IMR-90 (cell line): ENCODE measurements at regions not wholly inside any gene's neighbourhood (a gene's known extent, or its start where the extent isn't known, plus 50 kb on each side); places are given as distances from the start of the nearest gene placed in this dataset.

ENCODE experiments used
- ATAC-seq: fragments of 200-7000 bp; cut with Tn5 transposase; 2 replicates; pipeline ENCODE4 v1.9.1; 2020; ENCODE audit warnings: low read depth, mild to moderate bottlenecking, moderate library complexity
- BruUV-seq: library from RNA; stranded (reverse); fragments of 400-500 nt; replicated peaks from 2 replicates; lab custom pipeline; 2021; lab: Mats Ljungman, UMichigan
- CTCF ChIA-PET: fragments of 300-600 bp; formaldehyde crosslinking; extraction: SDS; loops from one replicate; lab custom pipeline; 2021; ENCODE audit warnings: antibody characterized with exemption; lab: Yijun Ruan, JAX
- POLR2A ChIA-PET: fragments of 300-600 bp; sonication (Branson Sonifier 250); formaldehyde crosslinking; loops from one replicate; lab custom pipeline; 2022; ENCODE audit warnings: antibody characterized with exemption; ENCODE audit not compliant: unreplicated experiment; lab: Charles Lee
- DNase-seq: peaks from one replicate; pipeline ENCODE4 v3.0.0; 2013
- H2AFZ ChIP-seq: replicated peaks from 2 replicates; pipeline ENCODE3; 2013; ENCODE audit warnings: low read length, mild to moderate bottlenecking; ENCODE audit not compliant: poor library complexity
- H2AK5ac ChIP-seq: 2 replicates; pipeline ENCODE4 v1.6.1; 2013; ENCODE audit warnings: low read depth, low read length, inconsistent platforms
- H2AK9ac ChIP-seq: replicated peaks from 2 replicates; pipeline ENCODE3; 2013; ENCODE audit warnings: mild to moderate bottlenecking, low read depth, low read length, moderate library complexity; ENCODE audit not compliant: poor library complexity
- H2BK120ac ChIP-seq: 2 replicates; pipeline ENCODE4 v1.6.1; 2013; ENCODE audit warnings: low read depth, low read length, inconsistent platforms
- H2BK15ac ChIP-seq: 3 replicates; pipeline ENCODE4 v1.6.1; 2013; ENCODE audit warnings: low read depth, low read length, inconsistent platforms
- H2BK20ac ChIP-seq: 2 replicates; pipeline ENCODE4 v1.6.1; 2013; ENCODE audit warnings: low read depth, mild to moderate bottlenecking, inconsistent platforms, low read length, moderate library complexity
- H2BK5ac ChIP-seq: 2 replicates; pipeline ENCODE4 v1.6.1; 2013; ENCODE audit warnings: mild to moderate bottlenecking, low read depth, low read length, inconsistent platforms; ENCODE audit not compliant: poor library complexity, severe bottlenecking
- H3K14ac ChIP-seq: replicated peaks from 2 replicates; pipeline ENCODE4 v1.6.1; 2013; ENCODE audit warnings: low read depth, low read length, inconsistent platforms
- H3K18ac ChIP-seq: 2 replicates; pipeline ENCODE4 v1.6.1; 2013; ENCODE audit warnings: low read depth, low read length, control low read depth
- H3K23ac ChIP-seq: 2 replicates; pipeline ENCODE4 v1.6.1; 2013; ENCODE audit warnings: low read depth, low read length, inconsistent platforms
- H3K27ac ChIP-seq: 2 replicates; pipeline ENCODE4 v1.5.1; 2013; ENCODE audit warnings: mild to moderate bottlenecking, control low read depth, low read length; ENCODE audit not compliant: insufficient read depth
- H3K27me3 ChIP-seq: 2 replicates; pipeline ENCODE4 v1.6.1; 2013; ENCODE audit warnings: low read length; ENCODE audit not compliant: control insufficient read depth, insufficient read depth
- H3K36me3 ChIP-seq: 2 replicates; pipeline ENCODE4 v1.6.1; 2013; ENCODE audit warnings: low read length, mixed read lengths; ENCODE audit not compliant: control insufficient read depth, insufficient read depth
- H3K4ac ChIP-seq: 2 replicates; pipeline ENCODE4 v1.6.1; 2013; ENCODE audit warnings: low read depth, low read length, inconsistent platforms
- H3K4me1 ChIP-seq: 2 replicates; pipeline ENCODE4 v1.6.1; 2013; ENCODE audit warnings: low read length, mixed read lengths; ENCODE audit not compliant: control insufficient read depth, insufficient read depth
- H3K4me2 ChIP-seq: 2 replicates; pipeline ENCODE4 v1.6.1; 2013; ENCODE audit warnings: low read depth, mild to moderate bottlenecking, control low read depth, low read length, moderate library complexity
- H3K4me3 ChIP-seq: 2 replicates; pipeline ENCODE4 v1.5.1; 2013; ENCODE audit warnings: low read depth, mild to moderate bottlenecking, control low read depth, low read length, moderate library complexity; ENCODE audit not compliant: insufficient read depth
- H3K56ac ChIP-seq: 2 replicates; pipeline ENCODE4 v1.6.1; 2013; ENCODE audit warnings: low read length, inconsistent platforms; ENCODE audit not compliant: insufficient read depth; ENCODE audit errors: extremely low read depth
- H3K79me1 ChIP-seq, 2 experiments: 2 replicates each; pipeline ENCODE4 v1.6.1; 2013; ENCODE audit warnings: low read length in 2 of 2, inconsistent platforms in 1 of 2, low read depth in 1 of 2
- H3K9ac ChIP-seq: 2 replicates; pipeline ENCODE4 v1.6.1; 2013; ENCODE audit warnings: low read depth, low read length, control low read depth
- H3K9me1 ChIP-seq: 2 replicates; pipeline ENCODE4 v1.6.1; 2013; ENCODE audit warnings: low read length, inconsistent platforms; ENCODE audit not compliant: insufficient read depth
- H3K9me3 ChIP-seq: 2 replicates; pipeline ENCODE4 v1.6.1; 2013; ENCODE audit warnings: low read length; ENCODE audit not compliant: control insufficient read depth, insufficient read depth
- H4K20me1 ChIP-seq: 2 replicates; pipeline ENCODE4 v1.6.1; 2013; ENCODE audit warnings: low read length, inconsistent platforms; ENCODE audit not compliant: insufficient read depth
- H4K5ac ChIP-seq: 2 replicates; pipeline ENCODE4 v1.6.1; 2013; ENCODE audit warnings: mild to moderate bottlenecking, low read depth, low read length, control low read depth
- H4K8ac ChIP-seq, 2 experiments: 2 replicates each; pipeline ENCODE4 v1.6.1; 2013; ENCODE audit warnings: low read depth in 2 of 2, low read length in 2 of 2, control low read depth in 1 of 2, inconsistent platforms in 1 of 2
- H4K91ac ChIP-seq: 2 replicates; pipeline ENCODE4 v1.6.1; 2013; ENCODE audit warnings: low read depth, low read length, inconsistent platforms; ENCODE audit not compliant: insufficient read depth
- BHLHE40 ChIP-seq: fragments of 150-350 bp; IDR thresholded peaks from 2 replicates; pipeline ENCODE4 v1.6.1; 2016; ENCODE audit warnings: mild to moderate bottlenecking, low read depth, low read length
- CEBPB ChIP-seq: IDR thresholded peaks from 2 replicates; pipeline ENCODE4 v1.6.1; 2012; ENCODE audit warnings: low read depth, low read length, improper control_type of control experiment
- CHD1 ChIP-seq: IDR thresholded peaks from 2 replicates; pipeline ENCODE4 v1.6.1; 2012; ENCODE audit warnings: low read depth, low read length, improper control_type of control experiment
- CTCF ChIP-seq: conservative IDR thresholded peaks from 2 replicates; pipeline ENCODE4 v1.5.1; 2012; ENCODE audit warnings: mild to moderate bottlenecking, low read depth, low read length, improper control_type of control experiment
- ELK1 ChIP-seq: fragments of 150-350 bp; IDR thresholded peaks from 2 replicates; pipeline ENCODE4 v1.6.1; 2016; ENCODE audit warnings: low read depth, mild to moderate bottlenecking, low read length, moderate library complexity, borderline replicate concordance
- FOS ChIP-seq: fragments of 150-350 bp; IDR thresholded peaks from 2 replicates; pipeline ENCODE4 v1.6.1; 2016; ENCODE audit warnings: low read depth, low read length
- MAZ ChIP-seq: IDR thresholded peaks from 2 replicates; pipeline ENCODE4 v1.6.1; 2012; ENCODE audit warnings: low read depth, mild to moderate bottlenecking, low read length, improper control_type of control experiment, moderate library complexity, borderline replicate concordance
- RAD21 ChIP-seq: IDR thresholded peaks from 2 replicates; pipeline ENCODE4 v1.6.1; 2012; ENCODE audit warnings: low read length, improper control_type of control experiment
- RCOR1 ChIP-seq: IDR thresholded peaks from 2 replicates; pipeline ENCODE4 v1.6.1; 2012; ENCODE audit warnings: mild to moderate bottlenecking, low read length, improper control_type of control experiment; ENCODE audit not compliant: insufficient replicate concordance
- RFX5 ChIP-seq: IDR thresholded peaks from 2 replicates; pipeline ENCODE4 v1.8.0; 2012; ENCODE audit warnings: low read depth, mild to moderate bottlenecking, low read length, moderate library complexity
- SMC3 ChIP-seq: fragments of 150-350 bp; IDR thresholded peaks from 2 replicates; pipeline ENCODE4 v1.6.1; 2016; ENCODE audit warnings: low read depth, mild to moderate bottlenecking, antibody characterized with exemption, low read length, moderate library complexity
- USF2 ChIP-seq: fragments of 150-350 bp; IDR thresholded peaks from 2 replicates; pipeline ENCODE4 v1.6.1; 2017; ENCODE audit warnings: mild to moderate bottlenecking, antibody characterized with exemption, low read length, low read depth
- WGBS, 2 experiments: methylation state at CpG; one replicate each; pipeline versions ENCODE4 v1.1.5 to v1.1.7; 2013; ENCODE audit warnings: missing lambda C conversion rate in 2 of 2; ENCODE audit not compliant: insufficient read length in 1 of 2; ENCODE audit errors: extremely low coverage in 2 of 2; 5-methylcytosine and 5-hydroxymethylcytosine counted together
- dilution Hi-C: fragments of 300-500 bp; cut with HindIII; formaldehyde crosslinking; loops from one replicate; pipeline ENCODE4 v1.14.3; 2018; ENCODE audit warnings: low sequenced_read_pairs; ENCODE audit not compliant: unreplicated experiment
- in situ Hi-C: fragments of 300-500 bp; cut with MboI; formaldehyde crosslinking; loops from 3 replicates; pipeline ENCODE4 v1.14.3; 2019; ENCODE audit warnings: low sequenced_read_pairs, inconsistent platforms, mixed read lengths
- intact Hi-C: fragments of 100-400 bp; cut with micrococcal nuclease; formaldehyde crosslinking; loops from 2 replicates; pipeline ENCODE4 v1.10.0; 2022

- TF ChIP-seq ELK1 (no peak), FOS (no peak)
These were observed 299.7 kb upstream of the AKR1E2 start (continued) for GRCh38 chr10:4526311-4526731.

DNA sequence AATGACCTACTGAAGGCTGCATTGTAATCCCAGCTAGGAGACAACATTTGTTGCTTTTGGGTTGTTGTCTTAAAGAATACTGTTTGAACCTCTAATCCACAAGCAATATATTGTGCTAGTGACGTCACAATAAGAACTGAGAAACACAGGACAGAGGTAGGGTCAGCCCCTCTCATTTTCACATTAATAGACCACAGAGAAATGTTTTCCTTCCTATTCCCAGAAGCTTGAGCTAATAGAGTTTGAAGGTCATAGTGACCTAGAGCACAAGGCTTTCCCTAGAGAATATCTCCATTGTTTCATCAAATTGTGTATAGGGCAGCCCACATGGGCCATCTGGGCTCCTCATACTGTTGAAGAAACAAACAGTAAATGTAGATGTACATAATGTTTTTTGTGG, 300.9 kb upstream of the AKR1E2 start:
- intact Hi-C loops (loop anchor here (5.0 kb wide), 1 partner anchor 132 kb away; no protein-coding TSS in a partner anchor), dilution Hi-C loops (no loop called here), in situ Hi-C loops (no loop called here)
- Histone ChIP-seq H4K91ac (no peak overlapping the region), H3K9me1 (peaks cover 4% of the 10 kb centered on the region), H3K79me1 (no peaks in the 10 kb centered on the region), H3K9me3 (no peaks in the 10 kb centered on the region), H2BK5ac (no peak overlapping the region), H2AFZ (no peak overlapping the region), H3K36me3 (no peaks in the 10 kb centered on the region), H4K20me1 (no peaks in the 10 kb centered on the region), H3K23ac (no peak overlapping the region), H4K8ac (no peak overlapping the region), H3K4me2 (no peak overlapping the region), H3K4ac (no peak overlapping the region), H3K27ac (no peak overlapping the region), H2AK9ac (no peak overlapping the region), H4K5ac (no peak overlapping the region), H3K4me1 (peaks cover 2% of the 10 kb centered on the region; the same call in 1 of the 2 replicates), H3K18ac (no peak overlapping the region), H3K4me3 (no peak overlapping the region), H2BK15ac (peak overlapping the region; percentile 27; the same call in 1 of the 3 replicates), H2AK5ac (no peak overlapping the region), H3K56ac (no peak overlapping the region), H3K27me3 (no peaks in the 10 kb centered on the region), H2BK20ac (no peak overlapping the region), H3K9ac (no peak overlapping the region), H3K14ac (no peak overlapping the region), H2BK120ac (no peak overlapping the region; the same call in 1 of the 2 replicates)
- DNase-seq, result no peak
- ChIA-PET POLR2A (no interaction called here), CTCF (no interaction called here)
- no TSS peak for BruUV-seq
- WGBS, 2 experiments, result no CpG with 5 or more reads among the region's 1 CpG
- no peak for ATAC-seq
- no peak for TF ChIP-seq RAD21
- TF ChIP-seq CTCF, result no peak
- no peak for TF ChIP-seq USF2
- TF ChIP-seq RFX5, result no peak
- no peak for TF ChIP-seq MAZ
- no peak for TF ChIP-seq BHLHE40
- TF ChIP-seq ELK1, result no peak
- TF ChIP-seq RCOR1, result no peak
- no peak for TF ChIP-seq CEBPB
- no peak for TF ChIP-seq CHD1
- no peak for TF ChIP-seq FOS
- no peak for TF ChIP-seq SMC3
